ENCODE measurements at regions not wholly inside any gene's neighbourhood (a gene's known extent, or its start where the extent isn't known, plus 50 kb on each side); places are given as distances from the start of the nearest gene placed in this dataset.

DNA sequence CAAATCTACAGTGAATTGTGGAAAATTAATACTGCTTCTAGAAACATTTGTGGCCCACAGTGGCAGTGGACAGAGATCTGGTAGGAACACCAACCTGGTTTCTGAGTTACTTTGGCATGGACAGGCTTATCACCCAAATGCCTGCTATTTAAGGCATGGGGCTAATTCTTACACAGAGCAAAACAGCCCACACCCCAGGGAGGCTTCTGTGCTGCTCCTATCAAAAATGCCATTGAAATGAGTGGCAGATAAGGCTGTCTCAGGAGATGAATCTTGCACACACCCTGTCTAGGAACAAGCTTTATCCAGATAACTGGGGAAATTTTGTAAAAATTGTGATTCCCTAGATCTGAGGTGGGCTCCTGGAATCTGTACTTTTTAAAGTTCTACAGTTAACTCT lies 307.1 kb downstream of the TLE1 start:
- Histone ChIP-seq H3K27me3 (replicated peaks; ENCODE audit: control insufficient read depth, insufficient read depth, low read length, poor library complexity, severe bottlenecking) (no peaks in the 10 kb centered on the region), H3K27ac (ENCODE audit: insufficient read depth, low read length, poor library complexity, severe bottlenecking) (no peak overlapping the region), H3K36me3 (ENCODE audit: control insufficient read depth, insufficient read depth, low read length) (no peaks in the 10 kb centered on the region), H3K9me3 (ENCODE audit: control insufficient read depth, low read length) (no peaks in the 10 kb centered on the region), H3K4me1 (ENCODE audit: control insufficient read depth, insufficient read depth, low read length, poor library complexity, severe bottlenecking) (no peaks in the 10 kb centered on the region), H3K4me3 (ENCODE audit: insufficient read depth, low read depth, low read length, poor library complexity, severe bottlenecking) (no peak overlapping the region)
- DNase-seq = no peak

DNA sequence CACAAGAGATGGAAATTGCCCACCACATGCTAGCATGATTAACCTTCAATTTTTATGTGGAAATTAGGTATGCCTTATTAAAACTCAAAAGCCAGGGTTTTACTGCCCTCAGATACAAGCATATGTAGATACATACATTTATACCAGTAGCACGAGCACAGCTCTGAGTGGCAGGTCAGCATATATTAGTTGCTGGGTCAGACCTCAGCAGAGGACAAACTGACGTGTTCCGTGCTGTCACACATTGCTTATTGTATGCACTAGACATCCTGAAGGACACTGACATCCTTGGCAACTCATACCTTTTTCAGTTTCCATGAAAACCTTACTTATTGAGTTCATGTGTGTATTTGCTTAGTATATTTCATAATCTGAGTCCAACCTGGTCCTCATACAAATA lies 307.7 kb downstream of the TLE1 start:
- no peaks in the 10 kb centered on the region for H3K36me3 ChIP-seq (ENCODE audit: control insufficient read depth, insufficient read depth, low read length)
- no peaks in the 10 kb centered on the region for H3K9me3 ChIP-seq (ENCODE audit: control insufficient read depth, low read length)
- no peak overlapping the region for H3K27ac ChIP-seq (ENCODE audit: insufficient read depth, low read length, poor library complexity, severe bottlenecking)
- H3K4me1 ChIP-seq (ENCODE audit: control insufficient read depth, insufficient read depth, low read length, poor library complexity, severe bottlenecking) = no peaks in the 10 kb centered on the region
- no peaks in the 10 kb centered on the region for H3K27me3 ChIP-seq (replicated peaks; ENCODE audit: control insufficient read depth, insufficient read depth, low read length, poor library complexity, severe bottlenecking)
- DNase-seq = no peak
- no peak overlapping the region for H3K4me3 ChIP-seq (ENCODE audit: insufficient read depth, low read depth, low read length, poor library complexity, severe bottlenecking)

DNA sequence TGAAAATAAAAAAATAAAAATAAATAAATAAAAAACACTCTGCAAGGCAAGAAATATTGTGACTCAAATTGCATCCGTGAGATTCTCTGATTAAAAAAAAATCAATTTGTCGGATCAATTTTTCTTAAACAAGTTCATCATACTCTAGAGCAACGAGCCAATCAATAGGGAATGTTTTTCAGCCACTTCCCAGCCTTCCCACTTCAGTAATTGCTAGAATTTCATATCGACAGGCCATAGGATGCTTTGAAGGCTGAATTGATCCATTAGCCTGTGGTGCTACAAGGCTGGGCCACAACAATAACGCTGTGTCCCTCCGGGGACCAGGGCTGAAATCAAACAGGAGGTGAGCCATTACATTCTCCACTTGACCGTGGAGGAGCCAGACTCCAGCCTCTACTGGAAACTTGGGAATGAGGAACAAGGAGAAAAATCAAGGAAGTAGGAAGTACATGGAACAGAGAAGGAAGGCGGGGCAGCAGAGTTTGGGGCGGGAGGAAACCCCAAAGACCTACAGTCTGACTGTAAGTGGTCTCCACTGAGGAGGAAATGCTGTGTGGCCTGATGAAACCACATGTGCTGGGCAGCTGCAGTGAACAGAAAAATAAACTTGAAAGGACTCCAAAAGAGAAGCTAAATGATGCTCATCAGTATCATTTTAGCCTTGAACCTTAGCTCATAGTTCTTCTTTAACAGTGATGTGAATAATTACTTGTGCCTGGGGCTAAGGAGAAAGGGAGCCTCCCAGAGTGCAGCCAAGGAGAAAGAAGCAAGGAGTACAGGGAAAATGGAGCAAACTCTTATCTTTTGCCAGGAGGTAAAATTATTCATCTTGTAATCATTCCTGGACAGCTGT lies 308.6 kb downstream of the TLE1 start:
- no peak overlapping the region for H3K4me3 ChIP-seq (ENCODE audit: insufficient read depth, low read depth, low read length, poor library complexity, severe bottlenecking)
- no peak overlapping the region for H3K27ac ChIP-seq (ENCODE audit: insufficient read depth, low read length, poor library complexity, severe bottlenecking)
- no peak for DNase-seq
- no peaks in the 10 kb centered on the region for H3K9me3 ChIP-seq (ENCODE audit: control insufficient read depth, low read length)
- no peaks in the 10 kb centered on the region for H3K36me3 ChIP-seq (ENCODE audit: control insufficient read depth, insufficient read depth, low read length)
- no peaks in the 10 kb centered on the region for H3K4me1 ChIP-seq (ENCODE audit: control insufficient read depth, insufficient read depth, low read length, poor library complexity, severe bottlenecking)
- no peaks in the 10 kb centered on the region for H3K27me3 ChIP-seq (replicated peaks; ENCODE audit: control insufficient read depth, insufficient read depth, low read length, poor library complexity, severe bottlenecking)

DNA sequence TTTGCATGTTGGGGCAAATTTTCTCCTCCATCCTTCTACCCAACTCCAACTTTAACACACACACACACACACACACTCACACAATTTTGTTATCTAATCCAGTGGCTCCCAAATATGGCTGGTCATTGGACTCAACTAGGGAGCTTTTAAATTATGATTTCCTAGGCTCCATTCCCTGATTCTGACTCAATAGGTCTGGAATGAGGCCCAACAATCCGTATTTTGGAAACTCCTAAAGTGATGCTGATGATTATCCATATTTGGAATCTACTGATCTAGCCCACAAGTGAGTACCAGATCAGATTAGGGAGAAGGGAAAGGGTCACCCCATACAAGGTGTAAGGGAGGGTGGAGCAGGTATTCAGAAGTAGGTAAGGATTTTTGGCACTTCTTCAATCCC lies 309.7 kb downstream of the TLE1 start:
- Histone ChIP-seq H3K4me1 (ENCODE audit: control insufficient read depth, insufficient read depth, low read length, poor library complexity, severe bottlenecking) (no peaks in the 10 kb centered on the region), H3K27me3 (replicated peaks; ENCODE audit: control insufficient read depth, insufficient read depth, low read length, poor library complexity, severe bottlenecking) (no peaks in the 10 kb centered on the region), H3K27ac (ENCODE audit: insufficient read depth, low read length, poor library complexity, severe bottlenecking) (no peak overlapping the region), H3K36me3 (ENCODE audit: control insufficient read depth, insufficient read depth, low read length) (no peaks in the 10 kb centered on the region), H3K4me3 (ENCODE audit: insufficient read depth, low read depth, low read length, poor library complexity, severe bottlenecking) (no peak overlapping the region), H3K9me3 (ENCODE audit: control insufficient read depth, low read length) (no peaks in the 10 kb centered on the region)
- DNase-seq = no peak

DNA sequence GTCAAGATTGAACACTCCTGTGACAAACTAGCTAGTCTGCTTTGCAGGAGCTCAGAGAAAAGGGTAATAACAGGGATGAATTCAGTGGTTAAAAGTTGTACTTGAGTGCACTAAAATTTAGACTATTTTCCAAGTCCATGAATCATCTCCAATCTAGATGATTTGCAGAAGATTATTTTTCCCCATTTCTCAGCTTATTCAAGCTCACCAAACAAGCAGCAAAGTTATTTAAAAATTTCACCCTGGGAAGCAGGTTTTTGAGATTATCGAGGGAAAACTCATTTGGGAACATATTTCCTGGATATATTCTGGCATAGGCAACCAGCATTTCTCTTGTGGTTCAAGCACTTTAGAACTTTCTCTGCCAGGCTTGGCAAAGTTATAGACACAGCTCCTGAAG lies 311.4 kb downstream of the TLE1 start:
- DNase-seq = no peak
- H3K4me1 ChIP-seq (ENCODE audit: control insufficient read depth, insufficient read depth, low read length, poor library complexity, severe bottlenecking) = no peaks in the 10 kb centered on the region
- no peak overlapping the region for H3K27ac ChIP-seq (ENCODE audit: insufficient read depth, low read length, poor library complexity, severe bottlenecking)
- H3K27me3 ChIP-seq (replicated peaks; ENCODE audit: control insufficient read depth, insufficient read depth, low read length, poor library complexity, severe bottlenecking) = no peaks in the 10 kb centered on the region
- no peaks in the 10 kb centered on the region for H3K36me3 ChIP-seq (ENCODE audit: control insufficient read depth, insufficient read depth, low read length)
- H3K4me3 ChIP-seq (ENCODE audit: insufficient read depth, low read depth, low read length, poor library complexity, severe bottlenecking) = no peak overlapping the region
- H3K9me3 ChIP-seq (ENCODE audit: control insufficient read depth, low read length) = no peaks in the 10 kb centered on the region

DNA sequence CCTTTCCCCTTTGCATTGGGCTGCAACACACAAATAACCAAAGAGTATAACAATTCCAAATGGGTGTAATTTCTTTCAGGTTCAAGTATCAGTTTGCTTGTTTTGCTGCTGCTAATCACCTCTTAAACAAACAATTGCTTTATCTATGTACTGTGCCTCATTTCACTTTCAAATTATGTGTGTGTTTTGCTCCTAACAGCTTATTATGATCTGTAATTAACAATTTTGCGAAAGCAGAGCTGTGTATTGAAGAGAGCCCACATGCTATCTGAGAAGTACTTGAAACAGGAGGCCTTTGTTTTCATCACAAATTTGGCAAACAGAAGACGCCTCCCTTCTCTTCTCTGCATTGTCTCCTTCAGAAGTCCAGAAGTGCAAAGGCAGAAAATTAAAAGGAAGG lies 312.0 kb downstream of the TLE1 start:
- Histone ChIP-seq H3K36me3 (ENCODE audit: control insufficient read depth, insufficient read depth, low read length) (no peaks in the 10 kb centered on the region), H3K4me1 (ENCODE audit: control insufficient read depth, insufficient read depth, low read length, poor library complexity, severe bottlenecking) (no peaks in the 10 kb centered on the region), H3K27me3 (replicated peaks; ENCODE audit: control insufficient read depth, insufficient read depth, low read length, poor library complexity, severe bottlenecking) (no peaks in the 10 kb centered on the region), H3K27ac (ENCODE audit: insufficient read depth, low read length, poor library complexity, severe bottlenecking) (no peak overlapping the region), H3K9me3 (ENCODE audit: control insufficient read depth, low read length) (no peaks in the 10 kb centered on the region), H3K4me3 (ENCODE audit: insufficient read depth, low read depth, low read length, poor library complexity, severe bottlenecking) (no peak overlapping the region)
- no peak for DNase-seq

DNA sequence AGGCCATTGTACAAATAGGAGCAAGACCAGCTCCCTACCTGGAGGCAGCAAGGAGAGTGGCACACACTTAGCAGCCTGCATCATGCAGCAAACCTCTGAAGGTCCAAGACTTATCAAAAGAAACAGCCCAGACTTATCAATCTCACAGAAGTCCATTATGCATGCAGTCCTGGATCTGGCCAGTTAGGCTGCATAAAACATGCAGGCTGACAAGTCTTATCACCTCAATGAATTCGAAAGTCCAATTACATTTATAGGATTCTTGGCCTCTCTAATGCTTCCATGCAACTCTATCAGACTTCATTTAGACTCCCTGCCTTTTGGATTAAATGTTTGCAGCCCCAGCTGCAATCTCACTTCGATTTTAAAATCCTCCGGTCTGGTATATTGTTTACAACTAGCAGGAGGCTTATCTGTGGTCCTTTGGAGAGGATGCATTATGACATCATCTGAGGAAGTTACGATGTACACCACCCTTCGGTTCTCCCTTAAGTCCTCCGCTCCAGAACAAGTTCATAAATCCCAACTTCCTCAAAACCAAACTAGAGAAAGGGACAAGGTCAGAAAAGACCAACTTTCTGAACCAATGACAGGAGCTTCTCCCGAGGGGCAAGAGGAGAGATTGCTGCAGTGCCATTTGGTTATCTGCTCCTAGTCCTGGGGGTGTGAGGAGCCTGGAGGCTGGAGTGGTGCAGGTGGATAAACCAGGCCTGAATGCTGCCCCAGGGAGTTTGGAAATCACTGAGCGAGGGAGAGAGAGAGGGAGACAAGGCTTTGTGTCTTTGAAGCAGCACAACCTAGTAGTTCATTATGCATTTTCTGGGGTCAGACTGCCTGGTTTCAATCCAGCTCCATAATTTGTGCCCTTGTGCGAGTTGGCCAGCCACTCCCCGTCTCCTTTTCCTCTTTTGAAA lies 313.9 kb downstream of the TLE1 start:
- Histone ChIP-seq H3K27me3 (replicated peaks; ENCODE audit: control insufficient read depth, insufficient read depth, low read length, poor library complexity, severe bottlenecking) (no peaks in the 10 kb centered on the region), H3K4me3 (ENCODE audit: insufficient read depth, low read depth, low read length, poor library complexity, severe bottlenecking) (no peak overlapping the region), H3K36me3 (ENCODE audit: control insufficient read depth, insufficient read depth, low read length) (no peaks in the 10 kb centered on the region), H3K4me1 (ENCODE audit: control insufficient read depth, insufficient read depth, low read length, poor library complexity, severe bottlenecking) (no peaks in the 10 kb centered on the region), H3K27ac (ENCODE audit: insufficient read depth, low read length, poor library complexity, severe bottlenecking) (no peak overlapping the region), H3K9me3 (ENCODE audit: control insufficient read depth, low read length) (no peaks in the 10 kb centered on the region)
- DNase-seq = no peak

DNA sequence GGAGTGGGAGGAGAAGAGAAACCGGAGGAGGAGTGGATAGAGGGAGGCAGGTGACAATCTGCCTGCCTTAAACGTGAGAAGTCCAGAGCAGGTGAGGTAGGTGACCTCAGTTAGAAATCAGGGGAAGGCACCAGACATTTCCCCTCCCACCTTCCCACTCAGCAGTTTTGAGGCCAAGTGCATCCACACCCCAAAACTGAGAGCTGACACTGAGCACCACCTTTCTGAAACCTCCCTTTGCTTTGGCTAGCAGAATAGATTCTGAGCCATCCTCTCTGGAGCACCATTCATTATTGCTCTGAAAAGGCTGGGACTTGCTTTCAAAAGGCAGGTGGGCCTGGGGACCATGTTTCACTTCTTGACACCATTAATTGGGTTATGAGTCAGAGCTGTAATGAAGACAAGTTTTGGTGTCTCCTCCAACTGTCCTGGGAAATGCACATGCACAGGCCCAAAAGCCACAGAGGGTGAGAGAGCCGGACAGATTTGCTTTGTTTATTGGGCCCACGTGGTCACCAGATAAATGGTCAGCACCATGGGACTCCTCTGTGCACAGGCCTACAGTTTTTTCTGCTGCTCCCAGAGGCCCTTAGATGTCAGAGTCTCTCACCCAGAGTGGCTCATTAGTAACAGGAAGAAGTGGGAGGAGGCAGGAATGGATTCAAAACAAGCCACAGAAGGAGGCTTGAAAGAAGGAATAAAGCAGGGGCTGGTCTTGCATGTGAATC lies 314.7 kb downstream of the TLE1 start:
- H3K27ac ChIP-seq (ENCODE audit: insufficient read depth, low read length, poor library complexity, severe bottlenecking) = no peak overlapping the region
- no peaks in the 10 kb centered on the region for H3K9me3 ChIP-seq (ENCODE audit: control insufficient read depth, low read length)
- no peak for DNase-seq
- no peaks in the 10 kb centered on the region for H3K4me1 ChIP-seq (ENCODE audit: control insufficient read depth, insufficient read depth, low read length, poor library complexity, severe bottlenecking)
- H3K4me3 ChIP-seq (ENCODE audit: insufficient read depth, low read depth, low read length, poor library complexity, severe bottlenecking) = no peak overlapping the region
- no peaks in the 10 kb centered on the region for H3K36me3 ChIP-seq (ENCODE audit: control insufficient read depth, insufficient read depth, low read length)
- H3K27me3 ChIP-seq (replicated peaks; ENCODE audit: control insufficient read depth, insufficient read depth, low read length, poor library complexity, severe bottlenecking) = no peaks in the 10 kb centered on the region

DNA sequence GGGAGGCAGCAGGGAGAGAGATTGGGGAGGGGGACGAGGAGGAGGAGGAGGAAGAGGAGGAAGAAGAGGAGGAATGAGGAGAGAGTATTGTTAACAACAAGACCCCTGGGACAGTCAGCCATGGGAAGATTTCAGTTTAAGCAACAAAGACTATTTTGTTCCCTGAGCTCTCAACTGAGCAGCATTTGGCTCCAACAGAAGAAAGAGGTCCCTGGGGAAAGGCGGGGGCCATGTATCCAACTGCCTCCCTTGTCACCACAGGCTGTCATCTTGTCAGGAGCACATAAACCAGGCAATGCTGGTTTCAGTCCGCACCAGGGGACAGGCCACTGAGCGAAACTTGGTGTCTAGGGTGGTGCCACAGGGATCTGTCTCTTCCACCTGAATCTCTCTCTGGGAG lies 316.1 kb downstream of the TLE1 start:
- Histone ChIP-seq H3K4me1 (ENCODE audit: control insufficient read depth, insufficient read depth, low read length, poor library complexity, severe bottlenecking) (no peaks in the 10 kb centered on the region), H3K36me3 (ENCODE audit: control insufficient read depth, insufficient read depth, low read length) (no peaks in the 10 kb centered on the region), H3K27ac (ENCODE audit: insufficient read depth, low read length, poor library complexity, severe bottlenecking) (no peak overlapping the region), H3K27me3 (replicated peaks; ENCODE audit: control insufficient read depth, insufficient read depth, low read length, poor library complexity, severe bottlenecking) (no peaks in the 10 kb centered on the region), H3K4me3 (ENCODE audit: insufficient read depth, low read depth, low read length, poor library complexity, severe bottlenecking) (no peak overlapping the region), H3K9me3 (ENCODE audit: control insufficient read depth, low read length) (no peaks in the 10 kb centered on the region)
- no peak for DNase-seq
